Small intestine (tissue), 7 donors: ENCODE measurements at regions not wholly inside any gene's neighbourhood (a gene's known extent, or its start where the extent isn't known, plus 50 kb on each side); places are given as distances from the start of the nearest gene placed in this dataset.

Experiments used
- DNase-seq, 2 donors: peaks; one replicate each; pipeline versions ENCODE4 v3.0.0 to v3.0.0-alpha.2; 2013
- FAIRE-seq: peaks from 2 replicates; lab custom pipeline; 2012; peaks lifted over from hg19 to GRCh38; lab: Jason Lieb, UNC
- H3K27ac ChIP-seq, 3 donors: one replicate each; pipeline ENCODE4 v1.5.1; 2013; ENCODE audit warnings: low read length in 2 of 3, mild to moderate bottlenecking in 2 of 3, control low read depth in 1 of 3, inconsistent platforms in 1 of 3, low read depth in 1 of 3, moderate library complexity in 1 of 3
- H3K27me3 ChIP-seq, 3 donors: one replicate each; pipeline ENCODE4 v1.6.1; 2013; ENCODE audit warnings: low read length in 3 of 3, inconsistent platforms in 1 of 3; ENCODE audit not compliant: control insufficient read depth in 3 of 3, insufficient read depth in 3 of 3
- H3K36me3 ChIP-seq, 3 donors: one replicate each; pipeline ENCODE4 v1.6.1; 2013; ENCODE audit warnings: low read length in 3 of 3, inconsistent platforms in 1 of 3, low read depth in 1 of 3, mild to moderate bottlenecking in 1 of 3, moderate library complexity in 1 of 3; ENCODE audit not compliant: control insufficient read depth in 3 of 3, insufficient read depth in 2 of 3
- H3K4me1 ChIP-seq, 3 donors: one replicate each; pipeline ENCODE4 v1.6.1; 2013; ENCODE audit warnings: low read length in 2 of 3, inconsistent platforms in 1 of 3, low read depth in 1 of 3, mild to moderate bottlenecking in 1 of 3, moderate library complexity in 1 of 3; ENCODE audit not compliant: control insufficient read depth in 3 of 3, insufficient read depth in 2 of 3
- H3K4me3 ChIP-seq, 3 donors: one replicate each; pipeline ENCODE4 v1.5.1; 2013; ENCODE audit warnings: low read length in 3 of 3, control low read depth in 1 of 3, inconsistent platforms in 1 of 3, low read depth in 1 of 3, mild to moderate bottlenecking in 1 of 3, moderate library complexity in 1 of 3
- H3K9me3 ChIP-seq, 2 donors: one replicate each; pipeline ENCODE4 v1.6.1; 2013; ENCODE audit warnings: low read depth in 1 of 2, low read length in 1 of 2; ENCODE audit not compliant: control insufficient read depth in 2 of 2, insufficient read depth in 1 of 2
- WGBS, 3 donors: extraction: QIAGEN DNeasy Blood & Tissue Kit; methylation state at CpG; one replicate each; pipeline ENCODE4 v1.1.7; 2013; 5-methylcytosine and 5-hydroxymethylcytosine counted together
- donor health status: healthy with polysubstance abuse.
- donor health status: control.
- donor health status: control.
- donor health status: Bipolar disorder and iron deficiency.
- donor health status: healthy.

GRCh38 chr18:67845035-67845434 lies 328.5 kb upstream of the DSEL start:
- no peaks in the 10 kb centered on the region for H3K36me3 ChIP-seq
- H3K9me3 ChIP-seq: peaks cover 0 to 6% of the 10 kb centered on the region in 2 donors
- H3K4me1 ChIP-seq: no peaks in the 10 kb centered on the region
- no peak overlapping the region for H3K27ac ChIP-seq
- no peaks in the 10 kb centered on the region for H3K27me3 ChIP-seq
- H3K4me3 ChIP-seq: no peak overlapping the region
- DNase-seq (no peak), FAIRE-seq (no peak)

GRCh38 chr18:67840379-67840778 lies 323.9 kb upstream of the DSEL start:
- Histone ChIP-seq H3K4me3 (no peak overlapping the region), H3K36me3 (no peaks in the 10 kb centered on the region), H3K27ac (no peak overlapping the region), H3K9me3 (no peaks in the 10 kb centered on the region), H3K27me3 (no peaks in the 10 kb centered on the region), H3K4me1 (no peaks in the 10 kb centered on the region)
- 63 to 74% (median 70%) methylated on average over 5 of the region's 5 CpGs for WGBS, 3 donors
- DNase-seq (no peak), FAIRE-seq (no peak)

- H3K4me1 ChIP-seq: no peaks in the 10 kb centered on the region
- FAIRE-seq (no peak), DNase-seq (no peak)
- H3K27me3 ChIP-seq: no peaks in the 10 kb centered on the region
- no peaks in the 10 kb centered on the region for H3K9me3 ChIP-seq
- H3K36me3 ChIP-seq: no peaks in the 10 kb centered on the region
- no peak overlapping the region for H3K27ac ChIP-seq
- no peak overlapping the region for H3K4me3 ChIP-seq
- WGBS, 3 donors: 71 to 79% (median 72%) methylated on average over 2 of the region's 2 CpGs
These were observed 301.9 kb upstream of the DSEL start for GRCh38 chr18:67818432-67818831.

GRCh38 chr18:67815280-67815679 lies 298.8 kb upstream of the DSEL start:
- FAIRE-seq (no peak), DNase-seq (no peak)
- no peaks in the 10 kb centered on the region for H3K36me3 ChIP-seq
- 83 to 92% (median 91%) methylated on average over 1 of the region's 1 CpG for WGBS, 3 donors
- no peaks in the 10 kb centered on the region for H3K9me3 ChIP-seq
- H3K4me1 ChIP-seq: no peaks in the 10 kb centered on the region
- H3K27me3 ChIP-seq: no peaks in the 10 kb centered on the region
- no peak overlapping the region for H3K4me3 ChIP-seq
- no peak overlapping the region for H3K27ac ChIP-seq

- H3K4me3 ChIP-seq: no peak overlapping the region
- no peaks in the 10 kb centered on the region for H3K4me1 ChIP-seq
- H3K27me3 ChIP-seq: no peaks in the 10 kb centered on the region
- DNase-seq (no peak), FAIRE-seq (no peak)
- no peak overlapping the region for H3K27ac ChIP-seq
- H3K36me3 ChIP-seq: no peaks in the 10 kb centered on the region
- WGBS, 3 donors: 75 to 84% (median 76%) methylated on average over 4 of the region's 4 CpGs
- no peaks in the 10 kb centered on the region for H3K9me3 ChIP-seq
These were observed 297.0 kb upstream of the DSEL start for GRCh38 chr18:67813380-67814028.

GRCh38 chr18:67805261-67805660 lies 288.7 kb upstream of the DSEL start:
- Histone ChIP-seq H3K36me3 (no peaks in the 10 kb centered on the region), H3K27me3 (no peaks in the 10 kb centered on the region), H3K4me1 (no peaks in the 10 kb centered on the region), H3K27ac (no peak overlapping the region), H3K4me3 (no peak overlapping the region), H3K9me3 (peaks cover 0 to 5% of the 10 kb centered on the region in 2 donors)
- DNase-seq (no peak), FAIRE-seq (no peak)
- 74 to 88% (median 79%) methylated on average over 6 of the region's 6 CpGs for WGBS, 3 donors

GRCh38 chr18:67794521-67794920 lies 278.0 kb upstream of the DSEL start:
- no peak overlapping the region for H3K4me3 ChIP-seq
- H3K36me3 ChIP-seq: no peaks in the 10 kb centered on the region
- no peak overlapping the region for H3K27ac ChIP-seq
- no peaks in the 10 kb centered on the region for H3K27me3 ChIP-seq
- no peaks in the 10 kb centered on the region for H3K9me3 ChIP-seq
- no peak for DNase-seq
- H3K4me1 ChIP-seq: no peaks in the 10 kb centered on the region
- WGBS, 3 donors: 61 to 83% (median 81%) methylated on average over 2 of the region's 2 CpGs
- FAIRE-seq: no peak

- DNase-seq (no peak), FAIRE-seq (no peak)
- Histone ChIP-seq H3K27ac (no peak overlapping the region), H3K27me3 (no peaks in the 10 kb centered on the region), H3K9me3 (no peaks in the 10 kb centered on the region), H3K4me3 (no peak overlapping the region), H3K36me3 (no peaks in the 10 kb centered on the region), H3K4me1 (no peaks in the 10 kb centered on the region)
- 80 to 83% (median 81%) methylated on average over 3 of the region's 3 CpGs for WGBS, 3 donors
These were observed 274.0 kb upstream of the DSEL start for GRCh38 chr18:67790527-67790926.

GRCh38 chr18:67789165-67789545 lies 272.6 kb upstream of the DSEL start:
- Histone ChIP-seq H3K4me3 (no peak overlapping the region), H3K27ac (no peak overlapping the region), H3K4me1 (no peaks in the 10 kb centered on the region), H3K36me3 (no peaks in the 10 kb centered on the region), H3K27me3 (no peaks in the 10 kb centered on the region), H3K9me3 (no peaks in the 10 kb centered on the region)
- FAIRE-seq (no peak), DNase-seq (no peak)
- WGBS, 3 donors: 82 to 88% (median 83%) methylated on average over 9 of the region's 9 CpGs
